Bronchial epithelial cell (primary cell): ENCODE measurements at regions not wholly inside any gene's neighbourhood (a gene's known extent, or its start where the extent isn't known, plus 50 kb on each side); places are given as distances from the start of the nearest gene placed in this dataset.
A peak's percentile ranks its signal among the peaks of the same experiment; 100 is the strongest.

Source experiments
- DNase-seq: peaks from one replicate; pipeline ENCODE4 v3.0.0-alpha.2; 2010; ENCODE audit warnings: low read depth
- FAIRE-seq: peaks from 2 replicates; lab custom pipeline; 2011; peaks lifted over from hg19 to GRCh38; lab: Jason Lieb, UNC
- H3K27me3 ChIP-seq: 2 replicates; pipeline ENCODE4 v1.5.1; 2011; ENCODE audit warnings: low read length; ENCODE audit not compliant: control insufficient read depth, insufficient read depth
- H3K36me3 ChIP-seq: 2 replicates; pipeline ENCODE4 v1.5.1; 2011; ENCODE audit warnings: low read length; ENCODE audit not compliant: control insufficient read depth, insufficient read depth
- H3K4me3 ChIP-seq: 2 replicates; pipeline ENCODE4 v1.5.1; 2011; ENCODE audit warnings: mild to moderate bottlenecking, low read depth, low read length, control low read depth
- TF ChIP-seq, protein P1 (sequence below): IDR thresholded peaks from 2 replicates; pipeline ENCODE4 v1.5.1; 2011; ENCODE audit warnings: mild to moderate bottlenecking, moderate library complexity, low read length, control low read depth, inconsistent platforms; ENCODE audit not compliant: insufficient read depth, severe bottlenecking

DNA sequence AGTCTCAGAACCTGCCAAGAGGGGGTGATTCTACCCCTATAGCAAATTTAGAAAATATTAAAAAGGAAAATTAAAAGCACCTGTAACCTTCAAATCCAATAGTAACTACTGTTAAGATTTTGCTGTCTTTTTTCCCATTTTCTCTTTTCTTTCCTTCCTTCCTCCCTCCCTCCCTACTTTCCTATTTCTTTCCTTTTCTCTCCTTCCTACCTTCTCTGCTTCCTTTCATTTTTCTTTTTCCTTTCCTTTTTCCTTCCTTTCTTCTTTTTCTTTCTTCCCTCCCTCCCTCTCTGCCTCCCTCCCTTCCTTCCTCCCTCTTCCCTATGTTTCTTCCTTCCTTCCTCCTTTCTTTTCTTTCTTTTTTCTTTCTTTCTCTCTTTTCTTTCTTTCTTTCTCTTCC is 120.2 kb upstream of the KCTD7 start:
- Histone ChIP-seq H3K27me3 (peaks cover 4% of the 10 kb centered on the region), H3K36me3 (no peaks in the 10 kb centered on the region), H3K4me3 (no peak overlapping the region)
- DNase-seq (no peak), FAIRE-seq (no peak)
- TF ChIP-seq, protein P1, sequence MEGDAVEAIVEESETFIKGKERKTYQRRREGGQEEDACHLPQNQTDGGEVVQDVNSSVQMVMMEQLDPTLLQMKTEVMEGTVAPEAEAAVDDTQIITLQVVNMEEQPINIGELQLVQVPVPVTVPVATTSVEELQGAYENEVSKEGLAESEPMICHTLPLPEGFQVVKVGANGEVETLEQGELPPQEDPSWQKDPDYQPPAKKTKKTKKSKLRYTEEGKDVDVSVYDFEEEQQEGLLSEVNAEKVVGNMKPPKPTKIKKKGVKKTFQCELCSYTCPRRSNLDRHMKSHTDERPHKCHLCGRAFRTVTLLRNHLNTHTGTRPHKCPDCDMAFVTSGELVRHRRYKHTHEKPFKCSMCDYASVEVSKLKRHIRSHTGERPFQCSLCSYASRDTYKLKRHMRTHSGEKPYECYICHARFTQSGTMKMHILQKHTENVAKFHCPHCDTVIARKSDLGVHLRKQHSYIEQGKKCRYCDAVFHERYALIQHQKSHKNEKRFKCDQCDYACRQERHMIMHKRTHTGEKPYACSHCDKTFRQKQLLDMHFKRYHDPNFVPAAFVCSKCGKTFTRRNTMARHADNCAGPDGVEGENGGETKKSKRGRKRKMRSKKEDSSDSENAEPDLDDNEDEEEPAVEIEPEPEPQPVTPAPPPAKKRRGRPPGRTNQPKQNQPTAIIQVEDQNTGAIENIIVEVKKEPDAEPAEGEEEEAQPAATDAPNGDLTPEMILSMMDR = no peak

- Histone ChIP-seq H3K36me3 (no peaks in the 10 kb centered on the region), H3K27me3 (no peaks in the 10 kb centered on the region), H3K4me3 (no peak overlapping the region)
- TF ChIP-seq, protein P1 = no peak
- no peak for DNase-seq
- no peak for FAIRE-seq
These were observed 114.6 kb upstream of the KCTD7 start for GRCh38 chr7:66514050-66514449.

DNA sequence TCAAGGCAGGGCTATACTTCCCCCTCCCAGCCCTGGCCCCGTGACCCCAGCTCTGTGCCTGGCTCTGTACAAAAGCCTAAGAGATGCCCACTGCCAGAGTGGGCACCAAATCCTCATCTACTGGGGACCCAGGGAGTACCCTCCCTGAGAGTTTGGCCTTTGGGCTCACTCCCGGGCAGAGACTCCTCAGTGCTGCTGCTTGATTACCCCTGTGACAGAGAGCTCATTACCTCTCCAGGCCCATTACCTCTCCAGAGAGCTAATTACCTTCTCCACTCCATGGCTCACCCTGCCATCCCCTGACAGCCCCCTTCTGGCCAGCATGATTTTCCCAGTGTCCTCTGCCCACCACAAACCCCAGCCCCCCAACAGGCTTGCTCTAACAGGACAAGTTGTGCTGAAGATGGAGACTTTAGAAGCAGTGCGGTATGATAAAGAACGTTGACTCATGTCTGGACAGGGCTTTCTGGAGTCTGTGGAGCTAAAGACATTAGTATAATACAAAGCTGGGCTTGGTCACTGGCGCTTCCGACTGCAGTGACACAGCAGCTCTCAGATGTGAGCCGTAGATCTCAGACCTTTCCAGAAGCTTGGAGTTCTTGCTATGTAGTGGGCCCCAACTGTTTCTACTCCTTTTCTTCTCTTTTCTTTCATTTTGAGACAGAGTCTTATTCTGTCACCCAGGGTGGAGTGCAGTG is 111.3 kb upstream of the KCTD7 start:
- DNase-seq (peak; percentile 12), FAIRE-seq (no peak)
- TF ChIP-seq, protein P1 = no peak
- H3K36me3 ChIP-seq = no peaks in the 10 kb centered on the region
- no peaks in the 10 kb centered on the region for H3K27me3 ChIP-seq
- H3K4me3 ChIP-seq = no peak overlapping the region

- H3K36me3 ChIP-seq = no peaks in the 10 kb centered on the region
- TF ChIP-seq, protein P1 = no peak
- H3K4me3 ChIP-seq = no peak overlapping the region
- FAIRE-seq = no peak
- no peak for DNase-seq
- no peaks in the 10 kb centered on the region for H3K27me3 ChIP-seq
These were observed 110.5 kb upstream of the KCTD7 start for GRCh38 chr7:66518151-66518691.

- TF ChIP-seq, protein P1 = no peak
- Histone ChIP-seq H3K4me3 (no peak overlapping the region), H3K36me3 (no peaks in the 10 kb centered on the region), H3K27me3 (no peaks in the 10 kb centered on the region)
- DNase-seq (no peak), FAIRE-seq (no peak)
These were observed 107.0 kb upstream of the KCTD7 start for GRCh38 chr7:66521675-66522074.
